Thyroid gland (tissue), 4 donors: ENCODE measurements at regions not wholly inside any gene's neighbourhood (a gene's known extent, or its start where the extent isn't known, plus 50 kb on each side); places are given as distances from the start of the nearest gene placed in this dataset.

Source experiments
- POLR2A ChIP-seq, 2 donors: fragments of 450-650 bp; IDR thresholded peaks; one replicate each; pipeline ENCODE4 v1.6.1; 2017; ENCODE audit warnings: antibody characterized with exemption in 2 of 2, mild to moderate bottlenecking in 2 of 2, moderate library complexity in 1 of 2
- TF ChIP-seq, protein P1 (sequence below), 6 experiments: fragments of 200-600 bp in 3 of 6; fragments of 450-650 bp in 3 of 6; sonication (generic) in 3 of 6; IDR thresholded peaks; one replicate each; pipeline ENCODE4 v1.5.1; 2016 to 2019; ENCODE audit warnings: antibody characterized with exemption in 6 of 6, mild to moderate bottlenecking in 2 of 6, inconsistent platforms in 1 of 6, moderate library complexity in 1 of 6

GRCh38 chr9:34783951-34784487 is 74.1 kb upstream of the CCL21 start:
- TF ChIP-seq POLR2A (IDR thresholded peaks at IDR 0.05): no peak
- TF ChIP-seq, protein P1, sequence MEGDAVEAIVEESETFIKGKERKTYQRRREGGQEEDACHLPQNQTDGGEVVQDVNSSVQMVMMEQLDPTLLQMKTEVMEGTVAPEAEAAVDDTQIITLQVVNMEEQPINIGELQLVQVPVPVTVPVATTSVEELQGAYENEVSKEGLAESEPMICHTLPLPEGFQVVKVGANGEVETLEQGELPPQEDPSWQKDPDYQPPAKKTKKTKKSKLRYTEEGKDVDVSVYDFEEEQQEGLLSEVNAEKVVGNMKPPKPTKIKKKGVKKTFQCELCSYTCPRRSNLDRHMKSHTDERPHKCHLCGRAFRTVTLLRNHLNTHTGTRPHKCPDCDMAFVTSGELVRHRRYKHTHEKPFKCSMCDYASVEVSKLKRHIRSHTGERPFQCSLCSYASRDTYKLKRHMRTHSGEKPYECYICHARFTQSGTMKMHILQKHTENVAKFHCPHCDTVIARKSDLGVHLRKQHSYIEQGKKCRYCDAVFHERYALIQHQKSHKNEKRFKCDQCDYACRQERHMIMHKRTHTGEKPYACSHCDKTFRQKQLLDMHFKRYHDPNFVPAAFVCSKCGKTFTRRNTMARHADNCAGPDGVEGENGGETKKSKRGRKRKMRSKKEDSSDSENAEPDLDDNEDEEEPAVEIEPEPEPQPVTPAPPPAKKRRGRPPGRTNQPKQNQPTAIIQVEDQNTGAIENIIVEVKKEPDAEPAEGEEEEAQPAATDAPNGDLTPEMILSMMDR (IDR thresholded peaks at IDR 0.05): no peak
